COLO829 (cell line): ENCODE measurements at regions not wholly inside any gene's neighbourhood (a gene's known extent, or its start where the extent isn't known, plus 50 kb on each side); places are given as distances from the start of the nearest gene placed in this dataset.
"Not testable (repeated sequence)": the region's sequence is repeated elsewhere in the genome, so short reads cannot be mapped to it uniquely, and the experiment has no call there.

Source experiments
- DNase-seq: peaks from one replicate; pipeline ENCODE4 v3.0.0; 2012; ENCODE audit warnings: low spot score

DNA sequence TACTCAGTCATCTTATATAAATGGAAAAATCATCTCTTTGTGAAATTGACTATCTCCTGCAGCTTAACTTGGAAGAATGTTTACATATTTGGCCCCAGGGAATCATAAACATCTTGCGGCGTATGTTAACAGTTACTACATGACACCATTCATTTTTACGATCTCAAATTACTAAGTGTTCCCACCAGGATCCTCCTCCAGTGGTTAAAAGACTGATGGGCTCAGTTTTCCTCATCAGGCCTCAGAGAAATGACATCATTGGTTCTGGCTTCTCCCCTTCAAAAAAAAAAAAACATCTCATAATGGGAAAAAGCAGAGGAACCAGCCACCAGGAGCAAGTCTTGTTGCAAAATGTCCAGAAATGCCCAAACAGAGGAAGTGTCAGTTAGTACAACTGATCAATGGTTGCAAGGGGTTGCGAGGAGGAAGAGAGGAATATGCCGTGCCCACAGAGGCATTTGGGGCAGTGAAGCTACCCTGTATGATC is 70.5 kb upstream of the LIPC start:
- no peak for DNase-seq

DNA sequence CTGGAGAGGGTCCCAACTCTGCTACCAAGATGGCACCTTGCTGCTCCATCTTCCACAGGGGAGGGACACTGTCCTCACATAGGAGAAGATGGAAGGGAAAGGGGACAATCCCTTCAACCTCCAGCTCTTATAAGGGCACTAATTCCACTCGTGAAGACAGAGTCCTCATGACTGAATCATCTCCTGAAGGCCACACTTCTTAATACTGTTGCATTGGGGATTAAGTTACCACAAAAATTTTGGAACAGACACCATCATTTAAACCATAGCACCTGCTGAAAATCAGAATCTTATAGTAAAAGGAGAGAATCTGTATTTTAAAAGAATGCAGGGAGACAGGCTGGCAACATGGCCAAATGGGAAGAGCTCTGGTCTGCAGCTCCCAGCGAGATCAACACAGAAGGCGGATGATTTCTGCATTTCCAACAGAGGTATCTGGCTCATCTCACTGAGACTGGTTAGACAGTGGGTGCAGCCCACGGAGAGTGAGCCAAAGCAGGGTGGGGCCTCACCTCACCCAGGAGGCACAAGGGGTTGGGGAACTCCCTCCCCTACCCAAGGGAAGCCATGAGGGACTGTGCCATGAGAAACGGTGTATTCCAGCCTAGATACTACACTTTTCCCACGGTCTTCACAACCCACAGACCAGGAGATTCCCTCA is 69.4 kb upstream of the LIPC start:
- DNase-seq, result no peak

DNA sequence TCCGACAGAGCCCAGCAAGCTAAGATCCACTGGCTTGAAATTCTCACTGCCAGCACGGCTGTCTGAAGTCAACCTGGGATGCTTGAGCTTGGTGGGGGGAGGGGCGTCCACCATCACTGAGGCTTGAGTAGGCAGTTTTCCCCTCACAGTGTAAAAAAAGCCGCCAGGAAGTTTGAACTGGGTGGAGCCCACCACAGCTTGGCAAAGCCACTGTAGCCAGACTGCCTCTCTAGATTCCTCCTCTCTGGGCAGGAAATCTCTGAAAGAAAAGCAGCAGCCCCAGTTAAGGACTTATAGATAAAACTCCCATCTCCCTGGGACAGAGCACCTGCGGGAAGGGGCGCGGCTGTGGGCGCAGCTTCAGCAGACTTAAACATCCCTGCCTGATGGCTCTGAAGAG is 68.7 kb upstream of the LIPC start:
- DNase-seq, result not testable (repeated sequence)

DNA sequence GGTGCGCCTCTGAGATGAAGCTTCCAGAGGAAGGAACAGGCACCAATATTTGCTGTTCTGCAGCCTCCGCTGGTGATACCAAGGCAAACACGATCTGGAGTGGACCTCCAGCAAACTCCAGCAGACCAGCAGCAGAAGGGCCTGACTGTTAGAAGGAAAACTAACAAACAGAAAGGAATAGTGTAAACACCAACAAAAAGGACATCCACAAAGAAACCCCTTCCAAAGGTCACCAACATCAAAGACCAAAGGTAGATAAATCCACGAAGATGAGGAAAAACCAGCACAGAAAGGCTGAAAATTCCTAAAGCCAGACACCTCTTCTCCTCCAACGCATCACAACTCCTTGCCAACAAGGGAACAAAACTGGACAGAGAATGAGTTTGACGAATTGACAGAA is 68.1 kb upstream of the LIPC start:
- not testable (repeated sequence) for DNase-seq

DNA sequence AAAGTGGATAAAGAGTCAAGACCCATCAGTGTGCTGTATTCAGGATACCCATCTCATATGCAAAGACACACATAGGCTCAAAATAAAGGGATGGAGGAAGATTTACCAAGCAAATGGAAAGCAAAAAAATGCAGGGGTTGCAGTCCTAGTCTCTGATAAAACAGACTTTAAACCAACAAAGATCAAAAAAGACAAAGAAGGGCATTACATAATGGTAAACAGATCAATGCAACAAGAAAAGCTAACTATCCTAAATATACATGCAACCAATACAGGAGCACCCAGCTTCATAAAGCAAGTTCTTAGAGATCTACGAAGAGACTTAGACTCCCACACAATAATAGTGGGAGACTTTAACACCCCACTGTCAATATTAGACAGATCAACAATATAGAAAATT is 66.7 kb upstream of the LIPC start:
- DNase-seq, result not testable (repeated sequence)

DNA sequence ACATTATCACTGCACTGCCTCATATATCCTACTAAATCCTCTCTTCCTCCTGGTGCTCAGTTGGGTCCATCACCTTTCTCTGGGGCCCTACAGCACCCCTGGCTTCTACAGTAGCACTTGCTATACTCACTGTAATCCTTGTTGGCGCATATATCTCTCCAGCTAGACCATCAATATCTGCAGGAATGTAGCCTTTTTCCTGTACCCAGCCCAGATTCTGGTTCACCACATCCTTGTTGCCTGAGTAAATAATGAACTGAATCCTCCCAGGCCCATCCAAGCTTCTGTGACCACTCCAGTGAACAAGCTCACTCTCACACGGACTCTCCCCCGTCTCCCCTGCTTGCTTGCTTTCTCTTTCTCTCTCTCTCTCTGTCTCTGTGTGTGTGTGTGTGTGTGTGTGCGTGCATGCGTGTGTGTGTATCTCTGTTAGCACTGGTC is 62.5 kb upstream of the LIPC start:
- DNase-seq, result no peak

DNA sequence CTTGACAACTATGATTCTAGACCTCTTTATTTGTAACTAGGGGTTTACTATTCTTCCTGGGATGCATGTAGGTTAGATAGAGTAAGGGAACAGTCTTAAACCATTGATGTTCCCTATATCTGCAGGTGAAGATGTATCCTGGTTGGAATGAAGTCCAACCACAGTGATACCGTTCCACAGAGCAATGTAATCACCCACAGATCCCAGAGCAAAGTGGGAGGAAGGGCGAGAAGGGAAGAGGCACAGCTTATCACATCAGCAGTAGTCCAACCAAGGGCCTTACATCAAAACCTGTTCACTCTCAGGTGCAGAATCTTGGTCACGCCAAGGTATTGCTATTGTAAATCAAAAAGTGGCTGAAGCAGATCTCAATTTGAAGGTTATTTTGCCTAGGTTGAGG is 61.8 kb upstream of the LIPC start:
- no peak for DNase-seq

DNA sequence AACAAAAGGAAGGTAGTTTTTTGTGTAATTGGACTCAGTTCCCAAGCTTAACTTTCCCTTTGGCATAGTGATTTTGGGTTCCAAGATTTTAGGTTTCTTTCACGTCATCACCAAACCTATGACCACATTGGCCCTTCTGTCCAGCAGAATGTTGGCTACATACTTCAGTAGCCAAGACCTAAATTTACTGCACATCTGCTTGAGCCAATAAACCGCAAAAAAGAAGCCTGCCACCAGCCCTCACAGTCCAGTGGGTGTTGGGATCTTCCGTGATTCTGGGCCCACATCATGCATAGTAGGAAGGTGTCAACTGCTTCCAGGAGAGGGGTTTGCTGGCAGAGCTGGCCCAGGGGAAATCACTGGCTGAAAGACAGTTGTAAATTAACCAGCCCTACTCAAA is 57.6 kb upstream of the LIPC start:
- DNase-seq, result no peak

DNA sequence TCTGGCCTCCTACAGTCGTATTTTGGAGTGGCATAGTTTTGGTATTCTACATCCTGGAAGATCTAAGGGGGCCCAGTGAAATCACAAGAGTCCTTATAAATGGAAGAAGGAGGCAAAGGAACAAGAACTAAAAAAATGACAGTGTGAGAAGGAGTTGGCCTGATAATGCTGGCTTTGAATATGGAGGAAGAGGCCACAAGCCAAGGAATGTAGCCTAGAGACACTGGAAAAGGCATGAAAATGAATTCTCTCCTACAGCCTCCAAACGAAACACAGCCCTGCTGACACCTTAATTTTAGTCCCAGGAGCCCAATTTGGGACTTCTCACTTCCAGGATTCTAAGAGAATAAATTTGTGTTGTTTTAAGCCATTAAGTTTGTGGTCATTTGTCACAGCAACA is 54.6 kb upstream of the LIPC start:
- DNase-seq, result no peak

DNA sequence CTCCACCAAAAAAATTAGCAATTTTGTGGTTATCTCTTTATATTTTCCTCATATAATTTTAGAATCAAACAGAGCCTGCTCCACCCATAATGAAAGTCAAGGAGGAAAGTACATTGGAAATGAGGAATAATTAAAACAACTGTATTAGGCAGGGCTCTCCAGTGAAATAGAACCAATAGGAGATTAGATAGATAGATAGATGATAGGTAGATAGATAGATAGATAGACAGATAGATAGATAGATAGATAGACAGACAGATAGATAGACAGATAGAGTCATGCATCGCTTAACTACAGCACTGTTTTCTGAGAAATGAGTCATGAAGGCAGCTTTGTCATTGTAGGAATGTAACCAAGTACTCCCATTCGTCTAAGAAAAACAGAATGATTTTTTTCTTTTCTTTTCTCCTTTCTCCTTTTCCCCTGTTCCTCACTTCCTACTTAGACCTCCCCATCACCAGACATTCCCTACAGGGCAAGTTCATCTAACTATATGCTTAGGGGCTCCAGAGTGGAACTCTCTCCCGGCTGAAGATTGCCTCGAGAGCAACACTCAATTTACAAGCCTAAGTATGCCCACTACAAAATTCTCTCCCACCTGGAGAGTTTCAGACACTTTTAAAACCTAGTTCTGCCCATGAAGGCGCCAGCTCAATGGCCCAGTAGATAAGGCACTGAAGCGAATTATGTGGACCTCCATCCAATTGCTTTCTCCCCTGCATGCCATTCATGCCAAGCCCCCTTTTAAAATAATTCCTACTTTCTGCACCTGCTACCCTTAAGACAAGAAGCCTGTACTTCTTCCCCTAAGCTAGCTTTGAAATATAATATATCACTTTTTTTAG is 53.3 kb upstream of the LIPC start:
- DNase-seq, result no peak

DNA sequence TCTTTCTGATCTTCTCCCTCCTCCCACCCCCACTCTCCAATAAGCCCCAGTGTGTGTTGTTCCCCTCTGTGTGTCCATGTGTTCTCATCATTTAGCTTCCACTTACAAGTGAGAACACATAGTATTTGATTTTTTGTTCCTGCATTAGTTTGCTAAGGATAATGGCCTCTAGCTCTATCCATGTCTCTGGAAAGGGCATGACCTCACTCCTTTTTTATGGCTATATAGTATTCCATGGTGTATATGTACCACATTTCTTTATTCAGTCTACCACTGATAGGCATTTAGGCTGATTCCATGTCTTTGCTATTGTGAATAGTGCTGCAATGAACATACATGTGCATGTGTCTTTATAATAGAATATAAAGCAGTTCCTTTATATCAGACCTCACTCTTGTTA is 52.3 kb upstream of the LIPC start:
- DNase-seq, result not testable (repeated sequence)

DNA sequence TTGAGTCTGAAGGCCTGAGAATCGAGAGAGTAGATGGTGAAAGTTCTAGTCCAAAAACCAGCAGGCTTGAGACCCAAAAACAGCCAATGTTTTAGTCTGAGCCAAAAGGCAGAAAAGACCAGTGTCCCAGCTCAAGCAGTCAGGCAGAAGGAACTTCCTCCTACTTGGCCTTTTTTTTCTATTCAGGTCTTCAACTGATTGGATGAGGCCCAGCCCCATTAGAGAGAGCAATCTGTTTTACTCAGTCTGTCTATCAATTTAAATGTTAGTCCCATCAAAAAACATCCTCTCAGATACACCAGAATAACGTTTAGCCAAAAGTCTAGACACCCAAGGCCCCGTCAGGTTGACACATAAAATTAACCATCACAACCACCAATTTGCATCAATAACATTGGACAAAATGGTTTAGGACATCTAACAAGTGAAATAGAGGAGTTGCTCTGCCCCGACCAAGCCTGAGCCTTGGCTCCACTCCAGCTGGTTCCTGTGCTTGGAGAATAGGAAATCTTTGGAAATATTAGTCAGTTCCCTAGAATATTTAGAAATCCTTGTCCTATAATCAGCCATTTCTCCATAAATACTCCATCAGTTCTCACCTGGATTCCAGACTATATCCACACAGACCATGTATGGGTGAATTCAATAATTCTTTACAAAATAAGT is 51.4 kb upstream of the LIPC start:
- no peak for DNase-seq

DNA sequence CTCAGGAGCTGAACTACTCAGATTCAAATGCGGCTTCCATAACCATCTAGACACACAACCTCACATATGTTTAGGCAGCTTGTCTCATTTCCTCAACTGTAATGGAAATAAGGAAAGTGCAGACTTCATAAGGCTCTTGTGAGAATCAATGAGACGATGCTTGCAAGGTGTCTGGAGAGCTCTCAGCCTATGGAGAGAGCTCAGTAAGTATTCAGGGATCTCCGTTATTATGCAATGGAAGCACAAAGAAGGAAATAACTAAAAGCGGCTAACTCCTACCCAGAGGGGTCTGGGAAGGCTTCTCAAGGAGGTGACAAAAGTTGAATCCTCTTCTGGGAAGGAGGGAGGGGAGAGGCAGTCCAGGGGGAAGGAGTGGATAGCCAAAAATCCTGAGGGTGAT is 50.1 kb upstream of the LIPC start:
- no peak for DNase-seq
